ENCODE measurements at regions not wholly inside any gene's neighbourhood (a gene's known extent, or its start where the extent isn't known, plus 50 kb on each side); places are given as distances from the start of the nearest gene placed in this dataset.

DNA sequence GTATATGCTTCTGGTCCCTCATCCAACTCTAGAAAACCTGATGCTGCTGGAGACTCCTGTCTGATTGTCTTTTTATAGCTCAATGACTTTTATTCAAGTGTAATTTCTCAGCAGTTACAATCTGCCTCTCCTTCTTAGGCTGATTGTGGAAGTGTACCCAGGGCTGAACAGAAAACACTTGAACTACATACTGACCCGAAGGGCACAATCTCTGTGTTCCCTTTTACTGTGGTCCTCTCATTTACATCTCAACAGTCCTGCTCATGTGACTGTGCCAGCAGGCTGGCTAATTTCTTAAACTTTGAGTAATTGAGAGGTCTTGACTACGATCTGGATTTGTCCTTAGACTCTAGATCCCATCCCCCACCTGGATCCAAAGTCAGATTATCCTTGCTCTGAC lies 863.4 kb downstream of the PDHA2 start:
- no peak for TF ChIP-seq CTCF (conservative IDR thresholded peaks at IDR 0.05; ENCODE audit: low read depth)
- CTCF ChIA-PET, result no interaction called here
- POLR2A ChIA-PET (ENCODE audit: low non-redundant PET), result no interaction called here
- no peak for DNase-seq (ENCODE audit: low spot score)
- H3K27ac ChIP-seq, result no peak overlapping the region

DNA sequence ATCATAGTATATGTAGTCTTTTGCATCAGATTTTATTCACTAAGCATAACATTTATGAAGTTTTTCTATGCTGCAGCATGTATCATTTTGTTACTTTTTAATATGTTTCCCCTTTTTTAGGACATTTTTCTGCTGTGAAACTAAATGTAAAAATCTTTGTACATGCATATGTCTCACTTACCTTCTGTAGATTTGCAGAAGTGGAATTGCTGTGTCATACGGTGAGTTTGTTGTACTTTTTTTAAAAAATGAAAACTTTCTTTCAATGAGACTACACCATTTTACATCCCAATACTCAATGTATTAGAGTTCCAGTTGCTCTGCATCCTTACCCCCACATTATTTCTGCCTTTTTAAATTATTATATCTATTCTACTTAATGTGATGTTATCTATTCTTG lies 868.9 kb downstream of the PDHA2 start:
- no peak overlapping the region for H3K27ac ChIP-seq
- CTCF ChIA-PET, result interaction anchor here (0.6 to 0.7 kb wide), 2 partner anchors 173 to 1318 kb away, joined by 5 read pairs; no protein-coding TSS in a partner anchor
- POLR2A ChIA-PET (ENCODE audit: low non-redundant PET), result no interaction called here
- no peak for TF ChIP-seq CTCF (conservative IDR thresholded peaks at IDR 0.05; ENCODE audit: low read depth)
- DNase-seq (ENCODE audit: low spot score), result no peak

- ChIA-PET CTCF (no interaction called here), POLR2A (ENCODE audit: low non-redundant PET) (no interaction called here)
- TF ChIP-seq CTCF (conservative IDR thresholded peaks at IDR 0.05; ENCODE audit: low read depth), result no peak
- no peak for DNase-seq (ENCODE audit: low spot score)
- H3K27ac ChIP-seq, result no peak overlapping the region
Observed at GRCh38 chr4:96713271-96713850, 873.5 kb downstream of the PDHA2 start.

DNA sequence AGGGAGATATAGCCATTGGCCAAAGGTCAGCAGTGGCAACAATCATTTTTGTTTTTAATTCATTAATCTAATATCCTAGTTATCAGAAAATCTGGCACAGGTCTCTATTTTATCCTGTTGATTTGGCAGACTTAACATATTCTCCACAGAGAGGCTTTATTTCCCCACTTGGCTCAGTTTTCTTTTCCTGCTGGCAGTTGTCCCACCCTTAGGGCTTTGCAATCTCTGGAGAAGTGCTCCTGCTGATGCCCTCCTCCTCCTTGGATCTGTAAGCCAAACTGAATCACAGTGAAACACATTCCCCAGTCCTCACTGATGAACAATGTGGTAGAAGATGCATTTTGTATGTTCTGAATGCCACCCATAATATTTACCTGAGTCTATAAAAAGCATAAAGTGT lies 889.7 kb downstream of the PDHA2 start:
- ChIA-PET POLR2A (ENCODE audit: low non-redundant PET) (no interaction called here), CTCF (interaction anchor here (0.6 kb wide), 1 partner anchor 335 kb away, joined by 3 read pairs; no protein-coding TSS in a partner anchor)
- DNase-seq (ENCODE audit: low spot score), result no peak
- no peak overlapping the region for H3K27ac ChIP-seq
- TF ChIP-seq CTCF (conservative IDR thresholded peaks at IDR 0.05; ENCODE audit: low read depth), result no peak

DNA sequence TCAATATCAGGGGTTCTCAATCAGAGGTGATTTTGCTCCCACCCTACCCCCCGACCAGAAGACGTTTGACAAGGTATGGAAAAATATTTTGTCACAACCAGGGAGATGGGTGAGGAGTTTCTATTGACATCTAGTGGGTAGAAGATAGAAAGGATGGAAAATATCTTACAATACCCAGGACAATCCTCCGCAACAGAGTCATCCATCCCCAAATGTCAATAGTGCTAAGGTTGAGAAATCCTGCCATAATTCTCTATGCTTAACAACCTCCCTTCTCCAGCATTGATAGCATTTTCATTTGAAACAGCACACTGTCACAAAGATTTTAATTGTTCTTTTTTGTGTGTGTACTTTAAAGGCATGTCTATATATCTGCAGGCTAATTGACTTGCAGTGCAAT lies 890.5 kb downstream of the PDHA2 start:
- CTCF ChIA-PET, result interaction anchor here (0.5 kb wide), 1 partner anchor 86 kb away, joined by 3 read pairs; no protein-coding TSS in a partner anchor

DNA sequence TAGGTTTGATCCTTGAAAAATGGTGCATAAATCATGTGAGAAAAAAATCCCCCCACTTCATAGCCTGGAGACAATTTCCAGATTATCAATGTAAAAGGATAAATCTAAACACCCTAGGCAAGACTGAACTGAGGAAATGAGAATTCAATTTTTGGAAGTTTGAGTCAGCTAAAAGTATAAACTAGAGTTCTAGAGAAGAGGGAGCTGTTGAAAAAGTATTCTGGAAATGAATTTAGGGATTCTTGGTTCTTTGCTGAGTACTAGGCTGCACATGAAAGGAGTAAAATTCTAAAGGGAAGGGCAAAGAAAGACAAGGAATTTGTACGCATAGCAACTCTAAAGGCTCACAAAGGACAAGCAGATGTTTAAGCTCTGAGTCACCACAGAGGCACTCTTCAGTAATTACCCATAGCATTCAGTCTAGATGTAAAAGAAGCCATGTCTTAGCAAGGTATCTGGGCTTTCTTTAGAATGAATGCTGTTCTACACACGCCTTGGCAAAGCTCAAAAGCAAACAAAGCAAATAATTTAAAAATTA lies 896.5 kb downstream of the PDHA2 start:
- no peak overlapping the region for H3K27ac ChIP-seq
- CTCF ChIA-PET, result no interaction called here
- DNase-seq (ENCODE audit: low spot score), result peak; percentile 63
- POLR2A ChIA-PET (ENCODE audit: low non-redundant PET), result no interaction called here
- no peak for TF ChIP-seq CTCF (conservative IDR thresholded peaks at IDR 0.05; ENCODE audit: low read depth)

More for the DNA sequence above, 890.5 kb downstream of the PDHA2 start:
- H3K27ac ChIP-seq, result no peak overlapping the region
- POLR2A ChIA-PET (ENCODE audit: low non-redundant PET), result no interaction called here
- DNase-seq (ENCODE audit: low spot score), result no peak
- TF ChIP-seq CTCF (conservative IDR thresholded peaks at IDR 0.05; ENCODE audit: low read depth), result no peak
